Stomach smooth muscle (tissue), 2 donors: ENCODE measurements at regions not wholly inside any gene's neighbourhood (a gene's known extent, or its start where the extent isn't known, plus 50 kb on each side); places are given as distances from the start of the nearest gene placed in this dataset.

Source experiments
- H3K27ac ChIP-seq: one replicate; pipeline ENCODE4 v1.7.0; 2013; ENCODE audit warnings: mild to moderate bottlenecking, low read length, inconsistent platforms
- H3K27me3 ChIP-seq, 2 donors: one replicate each; pipeline ENCODE4 v1.7.0; 2013; ENCODE audit warnings: low read length in 2 of 2; ENCODE audit not compliant: insufficient read depth in 2 of 2, control insufficient read depth in 1 of 2
- H3K36me3 ChIP-seq, 2 donors: one replicate each; pipeline ENCODE4 v1.7.0; 2013; ENCODE audit warnings: low read length in 2 of 2; ENCODE audit not compliant: control insufficient read depth in 2 of 2, insufficient read depth in 2 of 2
- H3K4me1 ChIP-seq: one replicate; pipeline ENCODE4 v1.7.0; 2013; ENCODE audit warnings: low read length; ENCODE audit not compliant: control insufficient read depth, insufficient read depth
- H3K4me3 ChIP-seq, 2 donors: one replicate each; pipeline ENCODE4 v1.7.0; 2013; ENCODE audit warnings: low read length in 2 of 2
- H3K9ac ChIP-seq, 2 donors: one replicate each; pipeline ENCODE4 v1.7.0; 2013; ENCODE audit warnings: low read length in 2 of 2, mild to moderate bottlenecking in 1 of 2
- H3K9me3 ChIP-seq, 2 donors: one replicate each; pipeline ENCODE4 v1.7.0; 2013; ENCODE audit warnings: low read length in 2 of 2; ENCODE audit not compliant: control insufficient read depth in 2 of 2
- donor health status: healthy.
- donor health status: Pancreatic carcinoma.

DNA sequence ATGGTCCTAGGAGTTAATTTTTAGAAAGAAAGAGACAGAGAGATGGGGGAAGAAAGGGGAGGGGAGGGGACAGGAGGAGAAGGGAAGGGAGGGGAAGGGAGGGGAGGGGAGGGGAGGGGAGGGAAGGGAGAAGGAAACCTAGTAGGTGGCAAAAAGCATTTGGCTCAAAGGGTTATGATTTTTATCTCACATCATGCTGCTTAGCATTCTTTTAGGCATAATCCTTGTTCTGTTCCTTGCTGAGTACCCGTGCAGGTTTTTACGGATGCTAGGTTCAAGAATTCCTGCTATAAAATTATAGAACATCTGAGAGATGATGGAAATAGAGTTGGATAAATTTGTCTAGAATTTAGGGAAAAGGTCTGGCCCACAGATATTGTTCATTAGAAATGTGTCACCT lies 132.4 kb upstream of the PRSS1 start:
- Histone ChIP-seq H3K9ac (no peak overlapping the region), H3K9me3 (no peaks in the 10 kb centered on the region), H3K4me1 (no peaks in the 10 kb centered on the region), H3K4me3 (no peak overlapping the region), H3K36me3 (no peaks in the 10 kb centered on the region), H3K27ac (no peak overlapping the region), H3K27me3 (peaks cover 0 to 8% of the 10 kb centered on the region in 2 donors)

DNA sequence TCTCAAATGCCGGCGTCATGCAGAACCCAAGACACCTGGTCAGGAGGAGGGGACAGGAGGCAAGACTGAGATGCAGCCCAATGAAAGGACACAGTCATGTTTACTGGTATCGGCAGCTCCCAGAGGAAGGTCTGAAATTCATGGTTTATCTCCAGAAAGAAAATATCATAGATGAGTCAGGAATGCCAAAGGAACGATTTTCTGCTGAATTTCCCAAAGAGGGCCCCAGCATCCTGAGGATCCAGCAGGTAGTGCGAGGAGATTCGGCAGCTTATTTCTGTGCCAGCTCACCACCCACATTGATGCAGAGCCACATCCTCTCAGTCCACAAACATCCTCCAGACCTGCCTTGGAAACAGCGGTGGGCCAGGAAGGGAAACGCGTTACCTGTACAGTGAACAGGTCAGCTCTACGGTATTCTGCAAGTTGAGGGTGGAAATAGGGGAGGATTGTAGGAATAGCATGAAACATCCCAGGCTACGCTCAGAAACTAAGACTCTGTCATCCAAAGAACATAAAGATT lies 133.1 kb upstream of the PRSS1 start:
- Histone ChIP-seq H3K4me3 (no peak overlapping the region), H3K9ac (no peak overlapping the region)

DNA sequence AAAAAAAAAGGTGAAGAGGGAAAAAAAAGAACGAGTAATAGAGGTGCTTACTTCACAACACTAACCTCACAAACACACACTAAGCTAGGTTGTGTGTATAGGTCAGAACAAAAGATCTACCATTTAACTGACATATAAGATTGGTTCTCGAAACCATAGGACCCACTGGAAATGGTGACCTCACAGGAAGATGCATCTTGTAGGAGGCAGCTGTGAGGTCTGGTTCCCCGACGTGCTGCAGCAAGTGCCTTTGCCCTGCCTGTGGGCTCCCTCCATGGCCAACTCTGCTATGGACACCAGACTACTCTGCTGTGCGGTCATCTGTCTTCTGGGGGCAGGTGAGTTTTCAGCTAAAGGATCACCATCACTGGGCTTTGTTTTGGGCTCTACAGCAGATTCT lies 133.8 kb upstream of the PRSS1 start:
- H3K27me3 ChIP-seq, result peaks cover 0 to 11% of the 10 kb centered on the region in 2 donors
- no peaks in the 10 kb centered on the region for H3K4me1 ChIP-seq
- no peak overlapping the region for H3K27ac ChIP-seq
- no peaks in the 10 kb centered on the region for H3K36me3 ChIP-seq
- H3K4me3 ChIP-seq, result no peak overlapping the region
- H3K9ac ChIP-seq, result no peak overlapping the region
- H3K9me3 ChIP-seq, result no peaks in the 10 kb centered on the region

More for the DNA sequence above, 133.1 kb upstream of the PRSS1 start:
- Histone ChIP-seq H3K27ac (no peak overlapping the region), H3K9me3 (no peaks in the 10 kb centered on the region), H3K27me3 (peaks cover 0 to 11% of the 10 kb centered on the region in 2 donors), H3K36me3 (no peaks in the 10 kb centered on the region), H3K4me1 (no peaks in the 10 kb centered on the region)

GRCh38 chr7:142614116-142614515 lies 135.2 kb upstream of the PRSS1 start:
- Histone ChIP-seq H3K9ac (no peak overlapping the region), H3K4me1 (no peaks in the 10 kb centered on the region), H3K27me3 (peaks cover 0 to 11% of the 10 kb centered on the region in 2 donors), H3K36me3 (no peaks in the 10 kb centered on the region), H3K4me3 (no peak overlapping the region), H3K9me3 (no peaks in the 10 kb centered on the region), H3K27ac (no peak overlapping the region)

- H3K27me3 ChIP-seq, result peaks cover 0 to 14% of the 10 kb centered on the region in 2 donors
- H3K27ac ChIP-seq, result no peak overlapping the region
- no peaks in the 10 kb centered on the region for H3K9me3 ChIP-seq
- H3K4me1 ChIP-seq, result no peaks in the 10 kb centered on the region
- no peaks in the 10 kb centered on the region for H3K36me3 ChIP-seq
- H3K9ac ChIP-seq, result no peak overlapping the region
- no peak overlapping the region for H3K4me3 ChIP-seq
Observed at GRCh38 chr7:142612237-142612881, 136.9 kb upstream of the PRSS1 start.

- H3K27me3 ChIP-seq, result peaks cover 0 to 14% of the 10 kb centered on the region in 2 donors
- no peaks in the 10 kb centered on the region for H3K4me1 ChIP-seq
- no peaks in the 10 kb centered on the region for H3K9me3 ChIP-seq
- no peak overlapping the region for H3K9ac ChIP-seq
- H3K27ac ChIP-seq, result no peak overlapping the region
- no peaks in the 10 kb centered on the region for H3K36me3 ChIP-seq
- no peak overlapping the region for H3K4me3 ChIP-seq
Observed at GRCh38 chr7:142611566-142612236, 137.6 kb upstream of the PRSS1 start.

DNA sequence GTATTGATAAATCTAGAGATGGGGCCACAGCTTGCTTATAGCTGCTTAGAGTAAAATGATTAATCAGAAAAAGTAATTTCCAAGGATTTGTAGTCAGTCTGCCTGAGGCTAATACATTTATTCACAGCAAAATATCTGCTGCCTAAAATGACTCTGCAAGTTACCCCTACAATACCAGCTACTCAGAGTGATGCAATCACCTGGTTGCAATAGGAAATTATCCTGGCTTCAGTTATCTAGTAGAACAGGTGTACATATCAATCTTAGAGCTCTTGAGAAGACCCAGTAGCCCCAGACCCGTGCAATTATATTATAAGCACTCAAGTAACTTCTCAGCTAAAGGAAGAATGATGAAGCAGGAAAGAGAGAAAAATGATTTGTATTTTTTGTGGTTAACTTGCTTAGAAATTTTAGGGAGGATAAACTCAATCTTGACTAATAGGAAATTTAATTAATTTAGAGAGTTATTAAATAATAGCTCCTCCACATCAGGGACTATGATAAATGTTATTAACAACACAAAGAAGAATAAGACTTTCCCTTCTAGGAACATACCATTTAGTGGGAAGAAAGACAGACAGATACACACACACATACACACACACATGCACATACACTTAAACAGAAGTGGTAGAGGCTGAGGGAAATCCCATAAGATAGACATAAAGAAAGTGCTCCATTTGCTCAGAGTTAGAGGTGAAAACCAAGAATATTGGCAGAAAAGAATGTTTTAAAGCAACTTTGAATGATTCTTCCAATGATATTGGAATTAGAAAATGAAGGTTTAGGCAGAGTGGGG lies 140.4 kb upstream of the PRSS1 start:
- H3K27me3 ChIP-seq, result peaks cover 0 to 6% of the 10 kb centered on the region in 2 donors
- H3K9me3 ChIP-seq, result no peaks in the 10 kb centered on the region
- H3K4me3 ChIP-seq, result no peak overlapping the region
- H3K27ac ChIP-seq, result no peak overlapping the region
- H3K36me3 ChIP-seq, result no peaks in the 10 kb centered on the region
- H3K4me1 ChIP-seq, result no peaks in the 10 kb centered on the region
- no peak overlapping the region for H3K9ac ChIP-seq

- Histone ChIP-seq H3K9me3 (no peaks in the 10 kb centered on the region), H3K27me3 (peaks cover 0 to 6% of the 10 kb centered on the region in 2 donors), H3K36me3 (no peaks in the 10 kb centered on the region), H3K4me1 (no peaks in the 10 kb centered on the region), H3K27ac (no peak overlapping the region), H3K4me3 (no peak overlapping the region), H3K9ac (no peak overlapping the region)
Observed at GRCh38 chr7:142607351-142607750, 141.9 kb upstream of the PRSS1 start.

DNA sequence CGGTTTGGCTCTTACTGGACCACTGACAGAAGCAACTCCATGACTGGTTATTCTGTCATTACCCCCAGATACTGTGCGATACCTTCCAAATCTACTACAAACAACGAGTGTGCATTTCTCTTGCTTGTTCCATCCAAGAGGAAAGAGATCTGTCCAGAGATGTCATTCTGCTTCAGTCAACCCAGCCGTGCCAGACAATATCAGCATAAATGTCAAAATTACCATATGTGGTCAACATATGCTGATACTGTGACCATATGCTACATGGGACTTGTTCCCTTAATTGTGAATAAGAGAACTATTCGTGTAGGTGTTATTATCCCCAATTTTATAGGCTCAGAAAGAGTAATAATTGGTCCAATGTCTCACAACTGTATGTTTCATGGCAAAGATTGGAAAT lies 143.2 kb upstream of the PRSS1 start:
- H3K4me3 ChIP-seq, result no peak overlapping the region
- H3K27me3 ChIP-seq, result peaks cover 0 to 3% of the 10 kb centered on the region in 2 donors
- H3K9me3 ChIP-seq, result no peaks in the 10 kb centered on the region
- H3K36me3 ChIP-seq, result no peaks in the 10 kb centered on the region
- no peaks in the 10 kb centered on the region for H3K4me1 ChIP-seq
- H3K9ac ChIP-seq, result no peak overlapping the region
- H3K27ac ChIP-seq, result no peak overlapping the region

GRCh38 chr7:142604671-142605070 lies 144.6 kb upstream of the PRSS1 start:
- H3K36me3 ChIP-seq, result no peaks in the 10 kb centered on the region
- H3K27ac ChIP-seq, result no peak overlapping the region
- no peak overlapping the region for H3K4me3 ChIP-seq
- no peak overlapping the region for H3K9ac ChIP-seq
- H3K27me3 ChIP-seq, result peaks cover 0 to 3% of the 10 kb centered on the region in 2 donors
- H3K9me3 ChIP-seq, result no peaks in the 10 kb centered on the region
- H3K4me1 ChIP-seq, result no peaks in the 10 kb centered on the region
